ENCODE measurements at regions not wholly inside any gene's neighbourhood (a gene's known extent, or its start where the extent isn't known, plus 50 kb on each side); places are given as distances from the start of the nearest gene placed in this dataset.
"Not testable (repeated sequence)": the region's sequence is repeated elsewhere in the genome, so short reads cannot be mapped to it uniquely, and the experiment has no call there.

DNA sequence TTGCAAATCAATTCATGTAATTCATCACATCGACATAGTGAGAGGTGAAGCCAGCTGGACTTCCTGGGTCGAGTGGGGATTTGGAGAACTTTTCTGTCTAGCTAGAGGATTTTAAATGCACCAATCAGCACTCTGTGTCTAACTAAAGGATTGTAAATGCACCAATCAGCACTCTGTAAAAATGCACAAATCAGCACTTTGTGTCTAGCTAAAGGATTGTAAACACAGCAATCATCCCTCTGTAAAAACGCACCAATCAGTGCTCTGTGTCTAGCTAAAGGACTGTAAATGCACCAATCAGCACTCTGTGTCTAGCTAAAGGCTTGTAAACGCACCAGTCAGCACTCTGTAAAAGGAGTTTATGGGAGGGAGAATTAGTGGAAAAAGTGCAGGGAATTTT, 454.0 kb upstream of the GRM7 start:
- TF ChIP-seq CTCF (conservative IDR thresholded peaks at IDR 0.05); EZH2 (IDR thresholded peaks at IDR 0.05; ENCODE audit: low read depth): not testable (repeated sequence)
